Rectal smooth muscle tissue (tissue), 1 donor: ENCODE measurements at regions not wholly inside any gene's neighbourhood (a gene's known extent, or its start where the extent isn't known, plus 50 kb on each side); places are given as distances from the start of the nearest gene placed in this dataset.

Source experiments
- H3K27ac ChIP-seq: one replicate; pipeline ENCODE4 v1.7.0; 2013; ENCODE audit warnings: low read depth, low read length, inconsistent platforms
- H3K27me3 ChIP-seq: one replicate; pipeline ENCODE4 v1.7.0; 2013; ENCODE audit warnings: low read length; ENCODE audit not compliant: control insufficient read depth, insufficient read depth
- H3K36me3 ChIP-seq: one replicate; pipeline ENCODE4 v1.7.0; 2013; ENCODE audit warnings: low read length; ENCODE audit not compliant: control insufficient read depth, insufficient read depth
- H3K4me1 ChIP-seq: one replicate; pipeline ENCODE4 v1.7.0; 2013; ENCODE audit warnings: low read length; ENCODE audit not compliant: control insufficient read depth, insufficient read depth
- H3K4me3 ChIP-seq: one replicate; pipeline ENCODE4 v1.7.0; 2013; ENCODE audit warnings: low read length
- H3K9ac ChIP-seq: one replicate; pipeline ENCODE4 v1.7.0; 2013; ENCODE audit warnings: low read length

GRCh38 chr7:81604075-81604807 lies 165.6 kb downstream of the HGF start:
- Histone ChIP-seq H3K27ac (no peak overlapping the region), H3K4me1 (no peaks in the 10 kb centered on the region), H3K9ac (no peak overlapping the region), H3K36me3 (no peaks in the 10 kb centered on the region), H3K4me3 (no peak overlapping the region), H3K27me3 (no peaks in the 10 kb centered on the region)

DNA sequence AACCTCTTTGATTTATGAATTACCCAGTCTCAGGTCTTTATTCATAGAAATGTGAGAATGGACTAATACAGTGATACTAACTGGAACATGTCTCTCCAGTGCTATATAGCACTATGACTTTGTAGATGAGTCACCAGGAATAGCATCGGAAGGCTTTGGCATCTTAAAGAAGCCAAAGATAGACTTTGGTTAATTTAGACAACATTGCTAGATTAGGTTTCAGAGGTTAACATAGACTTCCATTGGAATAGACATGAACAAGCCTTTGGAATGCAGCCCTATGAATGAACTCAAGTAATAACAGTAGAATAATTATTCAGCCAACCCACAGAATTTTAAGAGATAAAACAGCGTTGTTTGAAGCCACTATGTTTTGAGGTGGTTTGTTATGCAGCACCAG lies 169.2 kb downstream of the HGF start:
- H3K4me1 ChIP-seq = no peaks in the 10 kb centered on the region
- H3K4me3 ChIP-seq = no peak overlapping the region
- no peaks in the 10 kb centered on the region for H3K27me3 ChIP-seq
- no peak overlapping the region for H3K9ac ChIP-seq
- no peak overlapping the region for H3K27ac ChIP-seq
- no peaks in the 10 kb centered on the region for H3K36me3 ChIP-seq

GRCh38 chr7:81598951-81599350 lies 170.9 kb downstream of the HGF start:
- no peak overlapping the region for H3K4me3 ChIP-seq
- H3K27ac ChIP-seq = no peak overlapping the region
- no peaks in the 10 kb centered on the region for H3K27me3 ChIP-seq
- H3K9ac ChIP-seq = no peak overlapping the region
- H3K4me1 ChIP-seq = no peaks in the 10 kb centered on the region
- no peaks in the 10 kb centered on the region for H3K36me3 ChIP-seq

DNA sequence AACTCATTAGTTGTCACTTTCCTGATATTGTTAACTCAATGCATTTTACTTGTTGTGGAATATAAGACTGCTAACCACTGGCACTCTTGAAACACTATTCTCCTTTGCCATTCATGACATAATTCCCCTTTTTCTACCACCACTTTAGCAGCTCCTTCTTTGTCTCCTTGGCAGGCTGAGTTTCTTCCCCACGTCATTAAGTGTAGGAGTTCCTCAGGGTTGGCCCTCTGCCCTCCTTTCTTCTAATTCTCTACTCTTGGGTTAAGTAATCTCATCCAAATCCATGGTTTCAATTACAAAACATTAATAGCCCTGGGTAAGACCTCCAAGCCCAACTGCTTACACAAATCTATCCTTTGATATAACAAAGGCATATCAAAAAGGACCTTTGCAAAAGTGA lies 175.1 kb downstream of the HGF start:
- no peak overlapping the region for H3K4me3 ChIP-seq
- no peak overlapping the region for H3K9ac ChIP-seq
- no peaks in the 10 kb centered on the region for H3K4me1 ChIP-seq
- no peaks in the 10 kb centered on the region for H3K36me3 ChIP-seq
- no peaks in the 10 kb centered on the region for H3K27me3 ChIP-seq
- H3K27ac ChIP-seq = no peak overlapping the region

DNA sequence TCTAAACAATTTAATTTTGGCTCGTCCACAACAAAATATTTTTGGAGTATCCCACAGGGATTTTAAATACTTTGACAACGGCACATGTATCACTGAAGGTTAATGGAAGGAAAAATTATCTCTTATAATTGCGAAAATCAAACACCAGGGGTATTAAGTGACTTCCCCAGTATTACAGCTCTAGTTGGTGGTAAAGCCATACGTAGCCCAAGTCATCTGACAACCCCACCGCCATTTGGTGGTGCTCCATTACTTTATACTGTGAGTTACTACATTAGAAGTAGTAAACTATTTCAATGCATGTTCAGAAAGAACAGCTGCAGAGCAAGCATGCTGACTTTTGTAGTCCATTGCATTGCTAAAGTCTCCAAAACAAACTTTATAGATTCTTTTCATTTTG lies 179.7 kb downstream of the HGF start:
- H3K27ac ChIP-seq = no peak overlapping the region
- H3K4me3 ChIP-seq = no peak overlapping the region
- H3K27me3 ChIP-seq = no peaks in the 10 kb centered on the region
- H3K9ac ChIP-seq = no peak overlapping the region
- H3K4me1 ChIP-seq = no peaks in the 10 kb centered on the region
- no peaks in the 10 kb centered on the region for H3K36me3 ChIP-seq

DNA sequence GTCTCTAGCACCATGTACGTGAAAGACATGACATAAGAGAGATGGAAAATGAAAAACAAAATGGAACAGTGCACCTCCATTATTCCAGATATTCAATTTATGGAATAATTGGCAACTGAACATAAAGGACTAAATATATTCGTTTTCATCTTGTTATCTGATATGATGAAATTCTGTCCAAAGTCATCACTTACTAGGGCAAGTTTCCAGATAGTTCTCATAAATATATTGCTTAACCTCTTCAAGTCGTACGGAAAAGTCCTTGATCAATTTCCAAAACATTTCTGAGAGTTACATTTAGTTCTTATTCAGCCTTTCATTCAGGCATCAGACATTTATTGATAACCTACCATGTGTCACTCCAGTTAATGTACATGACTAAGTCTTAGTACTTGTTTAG lies 185.2 kb downstream of the HGF start:
- no peak overlapping the region for H3K9ac ChIP-seq
- H3K4me1 ChIP-seq = no peaks in the 10 kb centered on the region

DNA sequence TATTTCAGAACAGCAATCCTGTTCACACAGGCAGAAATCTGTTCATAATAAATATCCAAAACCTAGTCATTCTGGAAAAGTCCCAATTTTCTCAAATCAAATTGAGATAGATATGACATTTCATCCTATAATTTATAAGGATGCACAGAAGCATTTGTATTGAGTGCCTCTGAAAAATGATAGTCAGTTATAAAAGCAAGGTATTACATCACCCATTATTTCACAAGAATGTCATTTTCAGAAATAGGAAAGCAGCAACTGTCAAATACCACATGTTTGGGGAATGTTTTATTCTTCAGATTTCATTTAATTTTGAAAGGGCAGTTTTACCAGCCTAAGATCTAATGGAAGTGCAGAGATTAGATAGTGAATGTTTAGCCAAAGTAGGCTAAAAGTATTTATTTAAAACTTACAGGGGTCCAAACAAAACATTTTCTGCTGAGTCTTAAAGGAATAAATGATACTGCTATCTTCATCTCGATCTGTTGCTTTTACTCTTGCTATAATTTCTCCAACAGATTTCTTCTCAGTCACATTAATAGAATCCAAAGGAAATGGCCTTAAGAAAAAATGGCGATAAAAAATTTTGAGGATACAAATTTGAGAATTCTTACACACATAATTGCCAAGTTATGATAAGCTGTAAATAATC lies 185.8 kb downstream of the HGF start:
- Histone ChIP-seq H3K36me3 (no peaks in the 10 kb centered on the region), H3K4me3 (no peak overlapping the region), H3K27me3 (no peaks in the 10 kb centered on the region), H3K4me1 (no peaks in the 10 kb centered on the region), H3K27ac (no peak overlapping the region), H3K9ac (no peak overlapping the region)

More for the DNA sequence above, 185.2 kb downstream of the HGF start:
- Histone ChIP-seq H3K4me3 (no peak overlapping the region), H3K27me3 (no peaks in the 10 kb centered on the region), H3K27ac (no peak overlapping the region), H3K36me3 (no peaks in the 10 kb centered on the region)

- no peaks in the 10 kb centered on the region for H3K27me3 ChIP-seq
- H3K36me3 ChIP-seq = no peaks in the 10 kb centered on the region
- H3K4me1 ChIP-seq = no peaks in the 10 kb centered on the region
- H3K4me3 ChIP-seq = no peak overlapping the region
- H3K27ac ChIP-seq = no peak overlapping the region
- no peak overlapping the region for H3K9ac ChIP-seq
Observed at GRCh38 chr7:81583090-81583489, 186.8 kb downstream of the HGF start.

GRCh38 chr7:81577642-81578340 lies 192.1 kb downstream of the HGF start:
- Histone ChIP-seq H3K27ac (no peak overlapping the region), H3K36me3 (no peaks in the 10 kb centered on the region)

GRCh38 chr7:81574723-81575326 lies 195.0 kb downstream of the HGF start:
- Histone ChIP-seq H3K4me3 (no peak overlapping the region), H3K27ac (no peak overlapping the region), H3K36me3 (no peaks in the 10 kb centered on the region), H3K4me1 (no peaks in the 10 kb centered on the region), H3K9ac (no peak overlapping the region), H3K27me3 (no peaks in the 10 kb centered on the region)

More at GRCh38 chr7:81577642-81578340, 192.1 kb downstream of the HGF start:
- Histone ChIP-seq H3K27me3 (no peaks in the 10 kb centered on the region), H3K4me3 (no peak overlapping the region), H3K9ac (no peak overlapping the region), H3K4me1 (no peaks in the 10 kb centered on the region)

GRCh38 chr7:81573932-81574331 lies 195.9 kb downstream of the HGF start:
- H3K27ac ChIP-seq = no peak overlapping the region
- no peak overlapping the region for H3K9ac ChIP-seq
- no peaks in the 10 kb centered on the region for H3K27me3 ChIP-seq
- no peaks in the 10 kb centered on the region for H3K4me1 ChIP-seq
- no peak overlapping the region for H3K4me3 ChIP-seq
- H3K36me3 ChIP-seq = no peaks in the 10 kb centered on the region

DNA sequence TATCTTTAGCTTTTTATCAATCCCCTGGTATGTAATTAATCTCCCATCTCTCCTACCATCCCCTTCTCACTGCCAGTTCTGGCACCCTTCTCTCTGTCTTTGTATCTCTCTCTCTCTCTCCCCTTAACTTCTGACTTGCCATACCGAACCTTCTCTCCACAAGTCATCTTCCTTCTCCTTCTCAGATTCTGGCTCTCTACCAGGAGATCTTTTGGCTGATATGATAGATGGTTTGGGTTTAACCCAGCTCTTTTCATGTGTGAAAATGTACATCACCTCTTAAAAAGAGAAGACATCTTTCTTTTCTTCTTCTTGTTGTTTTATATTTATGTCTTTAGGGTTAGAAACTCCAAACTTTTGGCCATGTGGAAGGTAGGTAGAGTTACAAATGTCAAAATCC lies 196.7 kb downstream of the HGF start:
- H3K4me3 ChIP-seq = no peak overlapping the region
- no peaks in the 10 kb centered on the region for H3K36me3 ChIP-seq
- H3K9ac ChIP-seq = no peak overlapping the region
- H3K4me1 ChIP-seq = no peaks in the 10 kb centered on the region
- H3K27me3 ChIP-seq = no peaks in the 10 kb centered on the region
- no peak overlapping the region for H3K27ac ChIP-seq
